ENCODE measurements at regions not wholly inside any gene's neighbourhood (a gene's known extent, or its start where the extent isn't known, plus 50 kb on each side); places are given as distances from the start of the nearest gene placed in this dataset.

GRCh38 chr1:195185736-195186135 lies 1422.5 kb downstream of the KCNT2 start:
- TF ChIP-seq CTCF (IDR thresholded peaks at IDR 0.05) (no peak), ZFX (IDR thresholded peaks at IDR 0.05; ENCODE audit: borderline replicate concordance) (no peak)

Data from 22Rv1 (cell line).